ENCODE measurements at regions not wholly inside any gene's neighbourhood (a gene's known extent, or its start where the extent isn't known, plus 50 kb on each side); places are given as distances from the start of the nearest gene placed in this dataset.

DNA sequence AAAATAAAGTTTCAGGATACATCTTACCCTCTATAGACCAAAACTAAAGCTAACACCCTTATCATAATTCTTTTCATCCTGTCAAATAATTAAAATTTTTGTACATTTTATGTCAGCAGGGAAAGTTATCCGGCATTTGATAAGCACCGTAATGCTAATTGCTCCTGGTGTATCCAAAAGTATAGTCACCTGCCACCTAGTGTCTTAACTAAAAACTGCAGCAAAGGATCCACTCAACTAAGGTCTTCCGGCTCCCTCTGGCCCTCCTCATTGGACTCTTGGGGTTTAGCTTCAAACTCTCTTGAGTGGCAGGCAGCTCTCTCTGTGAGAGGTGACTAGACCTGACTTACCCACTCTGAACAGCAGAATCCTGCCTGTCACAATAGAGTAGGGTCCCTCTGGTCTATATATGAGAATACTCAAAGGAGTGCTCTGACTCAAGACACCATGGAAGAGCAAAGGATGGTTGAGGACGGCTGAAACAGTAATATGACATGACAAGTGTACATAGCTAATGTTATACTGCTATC, 60.4 kb upstream of the CAST start:
- TF ChIP-seq, protein P1, sequence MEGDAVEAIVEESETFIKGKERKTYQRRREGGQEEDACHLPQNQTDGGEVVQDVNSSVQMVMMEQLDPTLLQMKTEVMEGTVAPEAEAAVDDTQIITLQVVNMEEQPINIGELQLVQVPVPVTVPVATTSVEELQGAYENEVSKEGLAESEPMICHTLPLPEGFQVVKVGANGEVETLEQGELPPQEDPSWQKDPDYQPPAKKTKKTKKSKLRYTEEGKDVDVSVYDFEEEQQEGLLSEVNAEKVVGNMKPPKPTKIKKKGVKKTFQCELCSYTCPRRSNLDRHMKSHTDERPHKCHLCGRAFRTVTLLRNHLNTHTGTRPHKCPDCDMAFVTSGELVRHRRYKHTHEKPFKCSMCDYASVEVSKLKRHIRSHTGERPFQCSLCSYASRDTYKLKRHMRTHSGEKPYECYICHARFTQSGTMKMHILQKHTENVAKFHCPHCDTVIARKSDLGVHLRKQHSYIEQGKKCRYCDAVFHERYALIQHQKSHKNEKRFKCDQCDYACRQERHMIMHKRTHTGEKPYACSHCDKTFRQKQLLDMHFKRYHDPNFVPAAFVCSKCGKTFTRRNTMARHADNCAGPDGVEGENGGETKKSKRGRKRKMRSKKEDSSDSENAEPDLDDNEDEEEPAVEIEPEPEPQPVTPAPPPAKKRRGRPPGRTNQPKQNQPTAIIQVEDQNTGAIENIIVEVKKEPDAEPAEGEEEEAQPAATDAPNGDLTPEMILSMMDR (conservative IDR thresholded peaks at IDR 0.05; ENCODE audit: low read depth, low read length): peak; percentile 84
- peak; percentile 83 for DNase-seq (ENCODE audit: low read depth)
- no peak overlapping the region for H3K4me3 ChIP-seq (ENCODE audit: low read depth, low read length)

GRCh38 chr5:96602776-96603175, 59.4 kb upstream of the CAST start:
- H3K4me3 ChIP-seq (ENCODE audit: low read depth, low read length): no peak overlapping the region
- TF ChIP-seq, protein P1 (conservative IDR thresholded peaks at IDR 0.05; ENCODE audit: low read depth, low read length): no peak
- DNase-seq (ENCODE audit: low read depth): no peak

GRCh38 chr5:96605144-96605837, 56.9 kb upstream of the CAST start:
- DNase-seq (ENCODE audit: low read depth): no peak
- H3K4me3 ChIP-seq (ENCODE audit: low read depth, low read length): no peak overlapping the region
- TF ChIP-seq, protein P1 (conservative IDR thresholded peaks at IDR 0.05; ENCODE audit: low read depth, low read length): no peak

- DNase-seq (ENCODE audit: low read depth): peak; percentile 34
- H3K4me3 ChIP-seq (ENCODE audit: low read depth, low read length): no peak overlapping the region
- TF ChIP-seq, protein P1 (conservative IDR thresholded peaks at IDR 0.05; ENCODE audit: low read depth, low read length): no peak
These were observed 52.8 kb upstream of the CAST start for GRCh38 chr5:96609369-96609768.

DNA sequence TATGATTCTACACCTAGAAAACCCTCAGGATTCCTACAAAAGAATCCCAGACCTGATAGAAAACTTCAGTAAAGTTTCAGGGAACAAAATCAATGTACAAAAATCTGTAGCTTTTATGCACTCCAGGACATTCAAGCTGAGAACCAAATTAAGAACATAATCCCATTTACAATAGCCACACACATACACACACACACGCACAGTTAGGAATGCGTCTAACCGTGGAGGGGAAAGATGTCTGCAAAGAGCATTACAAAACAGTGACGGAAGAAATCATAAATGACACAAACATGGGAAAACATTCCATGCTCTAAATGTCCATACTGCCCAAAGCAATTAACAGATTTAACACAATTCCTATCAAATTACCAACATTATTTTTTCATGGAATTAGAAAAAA, 51.4 kb upstream of the CAST start:
- H3K4me3 ChIP-seq (ENCODE audit: low read depth, low read length): no peak overlapping the region
- DNase-seq (ENCODE audit: low read depth): peak; percentile 20
- TF ChIP-seq, protein P1 (conservative IDR thresholded peaks at IDR 0.05; ENCODE audit: low read depth, low read length): no peak

DNA sequence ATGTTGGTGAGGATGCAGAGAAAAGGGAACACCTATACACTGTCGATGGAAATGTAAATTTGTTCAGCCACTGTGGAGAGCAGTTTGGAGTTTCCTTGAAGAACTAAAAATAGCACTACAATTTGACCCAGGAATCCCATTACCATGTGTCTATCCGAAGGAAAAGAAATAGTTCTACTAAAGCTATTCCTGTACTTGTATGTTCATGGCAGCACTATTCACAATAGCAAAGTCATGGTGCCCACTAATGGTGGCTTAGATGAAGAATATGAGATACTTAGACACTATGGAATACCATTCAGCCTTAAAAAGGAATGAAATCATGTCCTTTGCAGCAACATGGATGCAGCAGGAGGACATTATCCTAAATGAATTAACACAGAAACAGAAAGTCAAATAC, 50.2 kb upstream of the CAST start:
- TF ChIP-seq, protein P1 (conservative IDR thresholded peaks at IDR 0.05; ENCODE audit: low read depth, low read length): no peak
- no peak for DNase-seq (ENCODE audit: low read depth)

More for the DNA sequence above, 50.2 kb upstream of the CAST start:
- no peak overlapping the region for H3K4me3 ChIP-seq (ENCODE audit: low read depth, low read length)
